Astrocyte (in vitro differentiated cells and primary cell): ENCODE measurements at regions not wholly inside any gene's neighbourhood (a gene's known extent, or its start where the extent isn't known, plus 50 kb on each side); places are given as distances from the start of the nearest gene placed in this dataset.
A peak's percentile ranks its signal among the peaks of the same experiment; 100 is the strongest.

Experiments
- DNase-seq: peaks from one replicate; pipeline ENCODE4 v3.0.0-alpha.2; 2010; ENCODE audit warnings: low read depth
- FAIRE-seq: peaks from 2 replicates; lab custom pipeline; 2011; peaks lifted over from hg19 to GRCh38; lab: Jason Lieb, UNC
- H2AFZ ChIP-seq: 2 replicates; pipeline ENCODE4 v1.6.0; 2012; ENCODE audit warnings: low read depth, low read length, inconsistent platforms
- H3K27ac ChIP-seq: 2 replicates; pipeline ENCODE4 v1.5.1; 2011; ENCODE audit warnings: low read depth, low read length, inconsistent platforms
- H3K27me3 ChIP-seq: 2 replicates; pipeline ENCODE4 v1.6.0; 2011; ENCODE audit warnings: low read length, inconsistent platforms; ENCODE audit not compliant: insufficient read depth
- H3K36me3 ChIP-seq: 2 replicates; pipeline ENCODE4 v1.5.1; 2011; ENCODE audit warnings: low read length, inconsistent platforms; ENCODE audit not compliant: insufficient read depth
- H3K4me1 ChIP-seq: 2 replicates; pipeline ENCODE4 v1.5.1; 2011; ENCODE audit warnings: low read length, inconsistent platforms; ENCODE audit not compliant: insufficient read depth
- H3K4me2 ChIP-seq: 2 replicates; pipeline ENCODE4 v1.6.0; 2012; ENCODE audit warnings: low read length, inconsistent platforms
- H3K4me3 ChIP-seq: 2 replicates; pipeline ENCODE4 v1.5.1; 2011; ENCODE audit warnings: low read depth, mild to moderate bottlenecking, low read length, inconsistent platforms; ENCODE audit not compliant: insufficient read depth
- H3K79me2 ChIP-seq: 2 replicates; pipeline ENCODE4 v1.6.0; 2012; ENCODE audit warnings: mild to moderate bottlenecking, low read length, inconsistent platforms; ENCODE audit not compliant: insufficient read depth
- H3K9ac ChIP-seq: 2 replicates; pipeline ENCODE4 v1.6.0; 2012; ENCODE audit warnings: mild to moderate bottlenecking, low read length, inconsistent platforms
- H3K9me3 ChIP-seq: 2 replicates; pipeline ENCODE4 v1.5.1; 2012; ENCODE audit warnings: low read depth, mild to moderate bottlenecking, low read length, inconsistent platforms; ENCODE audit not compliant: insufficient read depth
- H4K20me1 ChIP-seq: 2 replicates; pipeline ENCODE4 v1.6.0; 2012; ENCODE audit warnings: low read length, inconsistent platforms; ENCODE audit not compliant: insufficient read depth
- H3K27ac Mint-ChIP-seq: one replicate; pipeline ENCODE4 v1.8.0; 2021; ENCODE audit warnings: mild to moderate bottlenecking, mixed read lengths; ENCODE audit not compliant: unreplicated experiment
- H3K27me3 Mint-ChIP-seq: one replicate; pipeline ENCODE4 v1.8.0; 2021; ENCODE audit warnings: low read depth, mixed read lengths; ENCODE audit not compliant: unreplicated experiment
- H3K36me3 Mint-ChIP-seq: one replicate; pipeline ENCODE4 v1.8.0; 2021; ENCODE audit warnings: low read depth, mixed read lengths; ENCODE audit not compliant: unreplicated experiment
- H3K4me1 Mint-ChIP-seq: one replicate; pipeline ENCODE4 v1.8.0; 2021; ENCODE audit warnings: low read depth, mixed read lengths; ENCODE audit not compliant: unreplicated experiment
- H3K4me3 Mint-ChIP-seq: one replicate; pipeline ENCODE4 v1.8.0; 2021; ENCODE audit warnings: mild to moderate bottlenecking, moderate library complexity, mixed read lengths; ENCODE audit not compliant: unreplicated experiment
- H3K9me3 Mint-ChIP-seq: one replicate; pipeline ENCODE4 v1.8.0; 2021; ENCODE audit warnings: mild to moderate bottlenecking, mixed read lengths; ENCODE audit not compliant: unreplicated experiment
- EZH2 ChIP-seq: IDR thresholded peaks from 2 replicates; pipeline ENCODE4 v1.6.1; 2012; ENCODE audit warnings: mild to moderate bottlenecking, low read length, inconsistent platforms; ENCODE audit not compliant: insufficient read depth
- TF ChIP-seq, protein P1 (sequence below): IDR thresholded peaks from 2 replicates; pipeline ENCODE4 v1.5.1; 2011; ENCODE audit warnings: low read depth, mild to moderate bottlenecking, inconsistent platforms, low read length, moderate library complexity; ENCODE audit not compliant: insufficient read depth

DNA sequence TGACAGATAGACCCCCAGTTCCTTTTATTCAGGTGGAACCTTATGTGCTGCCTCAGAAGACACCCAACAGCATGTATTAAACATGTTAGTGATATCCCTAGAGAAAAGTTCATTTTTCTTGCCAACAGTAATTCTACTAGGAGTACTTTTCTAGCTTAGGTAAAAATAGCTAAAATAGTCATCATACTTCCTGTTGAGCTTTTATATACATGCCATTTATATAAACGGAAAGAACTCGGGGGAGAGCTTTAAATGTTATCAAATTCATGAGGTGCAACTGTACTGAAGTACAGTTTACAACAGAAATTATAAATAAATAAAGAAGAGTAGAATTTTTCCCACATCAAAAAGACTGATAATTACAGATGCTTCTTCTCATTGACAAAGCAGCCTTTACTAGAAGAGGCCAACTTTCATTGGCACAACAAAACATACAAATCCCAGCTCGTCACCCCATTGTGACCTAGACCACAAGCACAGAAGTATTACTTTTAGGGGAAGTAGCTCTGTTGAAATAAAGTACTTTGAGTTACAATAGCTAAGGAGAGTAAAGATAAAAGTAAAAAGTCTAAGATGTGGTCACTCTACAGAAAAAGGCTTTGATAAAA lies 59.1 kb upstream of the POU2AF2 start:
- no peaks in the 10 kb centered on the region for H3K36me3 ChIP-seq
- Mint-ChIP-seq H3K27me3 (no peaks in the 10 kb centered on the region), H3K27ac (no peak overlapping the region), H3K4me1 (no peaks in the 10 kb centered on the region), H3K4me3 (no peak overlapping the region), H3K9me3 (no peaks in the 10 kb centered on the region), H3K36me3 (no peaks in the 10 kb centered on the region)
- H3K27me3 ChIP-seq: no peaks in the 10 kb centered on the region
- FAIRE-seq (no peak), DNase-seq (no peak)
- H3K79me2 ChIP-seq: no peaks in the 10 kb centered on the region
- no peak overlapping the region for H2AFZ ChIP-seq
- no peak overlapping the region for H3K27ac ChIP-seq
- no peaks in the 10 kb centered on the region for H4K20me1 ChIP-seq
- H3K4me2 ChIP-seq: no peak overlapping the region
- H3K4me1 ChIP-seq: no peaks in the 10 kb centered on the region
- H3K9me3 ChIP-seq: peaks cover 2% of the 10 kb centered on the region
- no peak overlapping the region for H3K9ac ChIP-seq
- TF ChIP-seq, protein P1, sequence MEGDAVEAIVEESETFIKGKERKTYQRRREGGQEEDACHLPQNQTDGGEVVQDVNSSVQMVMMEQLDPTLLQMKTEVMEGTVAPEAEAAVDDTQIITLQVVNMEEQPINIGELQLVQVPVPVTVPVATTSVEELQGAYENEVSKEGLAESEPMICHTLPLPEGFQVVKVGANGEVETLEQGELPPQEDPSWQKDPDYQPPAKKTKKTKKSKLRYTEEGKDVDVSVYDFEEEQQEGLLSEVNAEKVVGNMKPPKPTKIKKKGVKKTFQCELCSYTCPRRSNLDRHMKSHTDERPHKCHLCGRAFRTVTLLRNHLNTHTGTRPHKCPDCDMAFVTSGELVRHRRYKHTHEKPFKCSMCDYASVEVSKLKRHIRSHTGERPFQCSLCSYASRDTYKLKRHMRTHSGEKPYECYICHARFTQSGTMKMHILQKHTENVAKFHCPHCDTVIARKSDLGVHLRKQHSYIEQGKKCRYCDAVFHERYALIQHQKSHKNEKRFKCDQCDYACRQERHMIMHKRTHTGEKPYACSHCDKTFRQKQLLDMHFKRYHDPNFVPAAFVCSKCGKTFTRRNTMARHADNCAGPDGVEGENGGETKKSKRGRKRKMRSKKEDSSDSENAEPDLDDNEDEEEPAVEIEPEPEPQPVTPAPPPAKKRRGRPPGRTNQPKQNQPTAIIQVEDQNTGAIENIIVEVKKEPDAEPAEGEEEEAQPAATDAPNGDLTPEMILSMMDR: no peak
- TF ChIP-seq EZH2: no peak
- H3K4me3 ChIP-seq: no peak overlapping the region

- no peak for DNase-seq
- no peaks in the 10 kb centered on the region for H3K36me3 Mint-ChIP-seq
- no peak for TF ChIP-seq EZH2
- TF ChIP-seq, protein P1: no peak
- H3K4me1 ChIP-seq: no peaks in the 10 kb centered on the region
- H3K9me3 Mint-ChIP-seq: no peaks in the 10 kb centered on the region
- H4K20me1 ChIP-seq: no peaks in the 10 kb centered on the region
- H3K4me2 ChIP-seq: no peak overlapping the region
- H2AFZ ChIP-seq: no peak overlapping the region
- H3K4me3 Mint-ChIP-seq: no peak overlapping the region
- FAIRE-seq: peak; percentile 69
- no peak overlapping the region for H3K4me3 ChIP-seq
- H3K9ac ChIP-seq: no peak overlapping the region
- no peaks in the 10 kb centered on the region for H3K79me2 ChIP-seq
- no peaks in the 10 kb centered on the region for H3K27me3 Mint-ChIP-seq
- H3K27ac Mint-ChIP-seq: peak overlapping the region; percentile 23
- H3K9me3 ChIP-seq: peaks cover 2% of the 10 kb centered on the region
- no peaks in the 10 kb centered on the region for H3K36me3 ChIP-seq
- no peak overlapping the region for H3K27ac ChIP-seq
- H3K27me3 ChIP-seq: no peaks in the 10 kb centered on the region
- H3K4me1 Mint-ChIP-seq: no peaks in the 10 kb centered on the region
These were observed 60.3 kb upstream of the POU2AF2 start for GRCh38 chr11:111185266-111185665.

DNA sequence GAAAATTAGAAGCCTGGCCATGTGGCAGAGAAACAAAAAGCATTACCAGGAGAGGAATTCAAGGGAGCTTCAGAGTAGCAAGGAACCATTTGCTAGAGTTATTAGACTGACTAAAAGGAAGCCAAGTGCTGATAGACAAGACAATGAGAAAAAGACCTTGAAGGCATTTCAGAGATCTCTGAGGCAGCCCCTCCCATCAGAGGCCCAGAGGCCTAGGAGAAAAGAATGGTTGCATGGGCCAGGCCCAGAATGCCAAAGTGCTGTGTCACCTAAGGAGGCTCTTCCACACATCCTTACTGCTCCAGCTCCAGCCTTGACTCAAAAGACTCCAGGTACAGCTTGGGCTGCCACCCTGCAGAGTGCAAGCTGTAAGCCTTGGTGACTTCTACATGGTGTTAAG lies 61.8 kb upstream of the POU2AF2 start:
- Mint-ChIP-seq H3K4me3 (no peak overlapping the region), H3K27me3 (no peaks in the 10 kb centered on the region), H3K27ac (no peak overlapping the region), H3K36me3 (no peaks in the 10 kb centered on the region), H3K9me3 (no peaks in the 10 kb centered on the region), H3K4me1 (no peaks in the 10 kb centered on the region)
- Histone ChIP-seq H3K36me3 (no peaks in the 10 kb centered on the region), H3K4me1 (no peaks in the 10 kb centered on the region), H4K20me1 (no peaks in the 10 kb centered on the region), H3K9me3 (peaks cover 2% of the 10 kb centered on the region), H3K4me2 (no peak overlapping the region), H2AFZ (no peak overlapping the region), H3K79me2 (no peaks in the 10 kb centered on the region), H3K9ac (no peak overlapping the region), H3K27me3 (no peaks in the 10 kb centered on the region), H3K4me3 (no peak overlapping the region), H3K27ac (no peak overlapping the region)
- no peak for FAIRE-seq
- TF ChIP-seq EZH2: no peak
- TF ChIP-seq, protein P1: no peak
- DNase-seq: no peak
